NB4 (cell line): ENCODE measurements at regions not wholly inside any gene's neighbourhood (a gene's known extent, or its start where the extent isn't known, plus 50 kb on each side); places are given as distances from the start of the nearest gene placed in this dataset.
A peak's percentile ranks its signal among the peaks of the same experiment; 100 is the strongest.

Experiments used
- DNase-seq: peaks from one replicate; pipeline ENCODE4 v3.0.0; 2010; ENCODE audit warnings: low read depth
- H3K4me3 ChIP-seq: one replicate; pipeline ENCODE4 v1.5.1; 2011; ENCODE audit warnings: mild to moderate bottlenecking, low read depth, low read length, moderate library complexity
- CTCF ChIP-seq: IDR thresholded peaks from one replicate; pipeline ENCODE4 v1.5.1; 2012; ENCODE audit warnings: low read depth, low read length
- MYC ChIP-seq: IDR thresholded peaks from 2 replicates; pipeline ENCODE4 v1.6.1; 2011; ENCODE audit warnings: low read depth, low read length
- POLR2A ChIP-seq: IDR thresholded peaks from 2 replicates; pipeline ENCODE4 v1.6.1; 2011; ENCODE audit warnings: mild to moderate bottlenecking; ENCODE audit not compliant: insufficient read length; ENCODE audit errors: extremely low read depth
- TF ChIP-seq, protein P1 (sequence below): IDR thresholded peaks from 2 replicates; pipeline ENCODE4 v1.6.1; 2011; ENCODE audit warnings: low read depth, low read length

DNA sequence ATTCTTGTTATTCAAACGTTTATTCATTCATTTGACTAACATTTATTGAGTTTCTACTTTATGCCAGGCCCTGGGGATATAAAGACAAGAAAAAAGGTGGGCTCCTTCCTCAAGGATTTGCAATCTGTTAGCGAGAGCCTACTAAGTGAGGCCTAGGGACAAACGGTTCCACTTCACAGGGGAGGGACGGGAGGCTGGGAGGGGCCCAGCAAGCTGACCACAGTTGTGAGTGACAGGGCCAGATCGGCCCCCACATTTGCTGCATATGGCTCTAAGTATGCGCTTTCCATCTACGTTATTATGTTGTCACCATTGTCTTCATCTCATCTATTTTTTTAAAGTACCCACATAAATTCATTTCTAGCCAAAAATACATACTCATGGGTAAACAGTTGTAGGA is 271.1 kb downstream of the BUD13 start:
- DNase-seq = no peak
- H3K4me3 ChIP-seq = no peak overlapping the region

GRCh38 chr11:116500947-116501602 is 271.7 kb downstream of the BUD13 start:
- no peak overlapping the region for H3K4me3 ChIP-seq
- TF ChIP-seq POLR2A (no peak), MYC (no peak), CTCF (no peak)
- TF ChIP-seq, protein P1, sequence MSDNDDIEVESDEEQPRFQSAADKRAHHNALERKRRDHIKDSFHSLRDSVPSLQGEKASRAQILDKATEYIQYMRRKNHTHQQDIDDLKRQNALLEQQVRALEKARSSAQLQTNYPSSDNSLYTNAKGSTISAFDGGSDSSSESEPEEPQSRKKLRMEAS = no peak
- no peak for DNase-seq

More for the DNA sequence above, 271.1 kb downstream of the BUD13 start:
- TF ChIP-seq, protein P1 = no peak
- TF ChIP-seq CTCF (no peak), POLR2A (no peak), MYC (no peak)

GRCh38 chr11:116500026-116500946 is 272.5 kb downstream of the BUD13 start:
- H3K4me3 ChIP-seq = no peak overlapping the region
- TF ChIP-seq, protein P1 = no peak
- TF ChIP-seq CTCF (no peak), MYC (no peak), POLR2A (no peak)
- no peak for DNase-seq

- no peak overlapping the region for H3K4me3 ChIP-seq
- peak; percentile 76 for DNase-seq
- TF ChIP-seq, protein P1 = no peak
- peak; percentile 81 for TF ChIP-seq CTCF
Observed at GRCh38 chr11:116499396-116500003, 273.3 kb downstream of the BUD13 start.

- no peak for DNase-seq
- TF ChIP-seq CTCF (no peak), POLR2A (no peak), MYC (no peak)
- TF ChIP-seq, protein P1 = no peak
- H3K4me3 ChIP-seq = no peak overlapping the region
Observed at GRCh38 chr11:116498161-116498560, 274.6 kb downstream of the BUD13 start.
